ENCODE measurements at regions not wholly inside any gene's neighbourhood (a gene's known extent, or its start where the extent isn't known, plus 50 kb on each side); places are given as distances from the start of the nearest gene placed in this dataset.

DNA sequence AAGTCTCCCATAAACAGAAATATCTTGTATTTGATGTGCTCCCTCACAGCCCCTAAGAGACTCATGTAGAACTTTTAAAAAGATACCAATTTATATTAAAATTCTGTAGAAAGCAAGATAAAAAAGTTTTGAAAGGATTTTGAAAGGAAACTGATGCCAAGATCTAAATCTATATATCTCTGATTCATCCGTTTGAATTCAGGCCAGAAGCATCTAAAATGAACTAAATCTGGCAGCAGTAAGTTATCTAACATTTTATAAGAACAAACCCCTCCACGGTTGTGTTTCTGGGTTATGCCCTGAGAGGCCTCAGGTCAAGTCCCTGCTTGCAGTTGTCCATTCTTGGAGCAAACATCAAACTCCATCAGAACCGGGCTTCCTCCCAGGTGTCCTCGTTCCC lies 165.8 kb downstream of the FBXO15 start:
- Mint-ChIP-seq H3K36me3 (ENCODE audit: low read depth) (no peaks in the 10 kb centered on the region), H3K4me3 (no peak overlapping the region), H3K27me3 (peaks cover 14% of the 10 kb centered on the region), H3K9me3 (no peaks in the 10 kb centered on the region), H3K4me1 (ENCODE audit: low read depth) (no peaks in the 10 kb centered on the region), H3K27ac (no peak overlapping the region)
- DNase-seq = no peak

DNA sequence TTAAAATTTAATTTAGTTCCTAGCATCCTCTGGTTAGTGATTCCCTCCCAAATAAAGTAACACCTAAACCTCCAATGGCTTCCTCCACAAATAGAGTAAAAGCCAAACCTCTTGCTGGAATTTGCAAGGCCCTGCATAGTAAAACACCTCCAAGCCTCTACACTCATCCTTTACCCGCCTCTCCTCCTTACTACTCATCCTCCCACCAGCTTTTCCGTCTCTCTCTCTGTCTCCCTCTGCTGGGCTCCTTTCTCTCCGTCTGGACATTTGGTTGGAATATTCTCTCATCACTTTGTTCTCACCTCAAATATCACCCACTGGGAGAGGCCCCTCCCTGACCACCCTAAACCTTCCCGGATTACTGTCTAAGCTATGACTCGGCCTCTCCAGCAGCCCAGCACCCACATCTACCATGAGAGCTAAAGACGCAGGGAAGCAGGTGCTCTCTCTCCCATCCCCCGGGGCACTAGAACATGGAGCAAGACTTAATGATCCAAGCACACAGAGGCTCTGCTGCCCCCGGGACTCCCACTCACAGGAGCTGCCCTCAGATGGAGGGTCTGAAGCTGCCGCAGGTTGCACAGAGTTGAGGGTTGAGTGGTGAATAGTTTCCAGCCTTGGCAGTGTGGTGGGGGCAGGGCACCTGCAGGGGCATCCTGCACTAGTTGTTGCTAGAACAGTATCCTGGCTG lies 167.2 kb downstream of the FBXO15 start:
- H3K4me1 Mint-ChIP-seq (ENCODE audit: low read depth) = peaks cover 2% of the 10 kb centered on the region
- no peak overlapping the region for H3K4me3 Mint-ChIP-seq
- no peak overlapping the region for H3K27ac Mint-ChIP-seq
- no peaks in the 10 kb centered on the region for H3K36me3 Mint-ChIP-seq (ENCODE audit: low read depth)
- DNase-seq = no peak
- H3K27me3 Mint-ChIP-seq = peaks cover 14% of the 10 kb centered on the region
- H3K9me3 Mint-ChIP-seq = no peaks in the 10 kb centered on the region

DNA sequence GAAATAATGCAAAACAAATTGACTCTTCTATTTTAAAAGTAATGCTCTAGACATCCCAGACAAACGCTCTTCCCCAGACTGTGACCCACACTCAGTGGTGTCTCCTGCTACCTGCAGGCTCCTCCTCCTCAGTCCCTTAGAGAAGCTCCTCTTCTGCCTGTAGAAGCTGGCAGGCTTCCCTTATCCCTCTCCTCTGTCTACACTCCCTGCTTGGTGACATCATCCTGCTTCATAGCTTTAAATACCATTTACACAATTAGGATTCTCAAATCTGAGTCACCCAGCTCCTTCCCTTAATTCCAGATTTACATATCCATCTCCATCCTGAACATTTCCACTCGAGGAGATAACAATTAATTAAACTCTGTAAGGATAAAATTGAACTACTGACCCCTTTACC lies 167.9 kb downstream of the FBXO15 start:
- DNase-seq = no peak
- H3K27ac Mint-ChIP-seq = no peak overlapping the region
- H3K4me3 Mint-ChIP-seq = no peak overlapping the region
- peaks cover 8% of the 10 kb centered on the region for H3K4me1 Mint-ChIP-seq (ENCODE audit: low read depth)
- H3K27me3 Mint-ChIP-seq = peaks cover 14% of the 10 kb centered on the region
- no peaks in the 10 kb centered on the region for H3K9me3 Mint-ChIP-seq
- no peaks in the 10 kb centered on the region for H3K36me3 Mint-ChIP-seq (ENCODE audit: low read depth)

GRCh38 chr18:73976433-73976832 lies 171.2 kb downstream of the FBXO15 start:
- H3K4me1 Mint-ChIP-seq (ENCODE audit: low read depth) = peaks cover 8% of the 10 kb centered on the region
- no peak for DNase-seq
- H3K36me3 Mint-ChIP-seq (ENCODE audit: low read depth) = no peaks in the 10 kb centered on the region
- no peak overlapping the region for H3K4me3 Mint-ChIP-seq
- H3K27ac Mint-ChIP-seq = no peak overlapping the region
- peaks cover 21% of the 10 kb centered on the region for H3K27me3 Mint-ChIP-seq
- H3K9me3 Mint-ChIP-seq = no peaks in the 10 kb centered on the region

GRCh38 chr18:73975266-73975665 lies 172.4 kb downstream of the FBXO15 start:
- Mint-ChIP-seq H3K36me3 (ENCODE audit: low read depth) (no peaks in the 10 kb centered on the region), H3K9me3 (no peaks in the 10 kb centered on the region), H3K4me1 (ENCODE audit: low read depth) (peaks cover 8% of the 10 kb centered on the region), H3K4me3 (no peak overlapping the region), H3K27me3 (peaks cover 18% of the 10 kb centered on the region), H3K27ac (no peak overlapping the region)
- no peak for DNase-seq

- Mint-ChIP-seq H3K4me3 (no peak overlapping the region), H3K36me3 (ENCODE audit: low read depth) (no peaks in the 10 kb centered on the region), H3K9me3 (no peaks in the 10 kb centered on the region), H3K27ac (no peak overlapping the region), H3K27me3 (peaks cover 12% of the 10 kb centered on the region), H3K4me1 (ENCODE audit: low read depth) (peaks cover 8% of the 10 kb centered on the region)
- DNase-seq = no peak
Measured at GRCh38 chr18:73973972-73974371, 173.7 kb downstream of the FBXO15 start.

GRCh38 chr18:73966954-73967353 lies 180.7 kb downstream of the FBXO15 start:
- Mint-ChIP-seq H3K36me3 (ENCODE audit: low read depth) (no peaks in the 10 kb centered on the region), H3K4me3 (no peak overlapping the region), H3K4me1 (ENCODE audit: low read depth) (no peaks in the 10 kb centered on the region), H3K27me3 (peaks cover 4% of the 10 kb centered on the region), H3K27ac (no peak overlapping the region), H3K9me3 (no peaks in the 10 kb centered on the region)
- no peak for DNase-seq

- Mint-ChIP-seq H3K9me3 (no peaks in the 10 kb centered on the region), H3K27me3 (peaks cover 17% of the 10 kb centered on the region), H3K36me3 (ENCODE audit: low read depth) (no peaks in the 10 kb centered on the region), H3K4me3 (no peak overlapping the region), H3K4me1 (ENCODE audit: low read depth) (no peaks in the 10 kb centered on the region), H3K27ac (no peak overlapping the region)
- DNase-seq = no peak
Measured at GRCh38 chr18:73962256-73962655, 185.4 kb downstream of the FBXO15 start.

GRCh38 chr18:73961804-73962203 lies 185.8 kb downstream of the FBXO15 start:
- Mint-ChIP-seq H3K36me3 (ENCODE audit: low read depth) (no peaks in the 10 kb centered on the region), H3K27me3 (peaks cover 15% of the 10 kb centered on the region), H3K4me1 (ENCODE audit: low read depth) (no peaks in the 10 kb centered on the region), H3K27ac (no peak overlapping the region), H3K4me3 (no peak overlapping the region), H3K9me3 (no peaks in the 10 kb centered on the region)
- no peak for DNase-seq

DNA sequence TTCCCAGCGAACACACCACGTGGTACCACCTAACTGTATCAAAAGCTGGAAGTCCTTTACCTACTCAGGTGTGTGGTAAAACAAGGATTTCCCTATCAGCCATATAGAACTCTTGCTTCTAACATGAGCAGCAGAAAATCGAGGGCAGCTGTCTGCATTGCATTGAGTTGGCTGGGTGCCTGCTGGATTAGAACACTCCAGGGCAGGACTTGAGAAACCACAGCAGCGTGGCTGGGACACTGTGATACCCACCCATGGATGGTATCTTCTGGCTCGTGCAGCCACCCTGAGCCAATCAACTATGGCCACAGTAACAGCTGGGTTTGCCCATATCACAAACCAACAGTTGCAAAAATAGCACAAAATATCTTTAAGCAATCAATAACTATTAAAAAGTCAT lies 188.3 kb downstream of the FBXO15 start:
- Mint-ChIP-seq H3K9me3 (no peaks in the 10 kb centered on the region), H3K4me3 (no peak overlapping the region), H3K4me1 (ENCODE audit: low read depth) (no peaks in the 10 kb centered on the region), H3K36me3 (ENCODE audit: low read depth) (no peaks in the 10 kb centered on the region), H3K27ac (no peak overlapping the region), H3K27me3 (peaks cover 23% of the 10 kb centered on the region)
- DNase-seq = no peak

DNA sequence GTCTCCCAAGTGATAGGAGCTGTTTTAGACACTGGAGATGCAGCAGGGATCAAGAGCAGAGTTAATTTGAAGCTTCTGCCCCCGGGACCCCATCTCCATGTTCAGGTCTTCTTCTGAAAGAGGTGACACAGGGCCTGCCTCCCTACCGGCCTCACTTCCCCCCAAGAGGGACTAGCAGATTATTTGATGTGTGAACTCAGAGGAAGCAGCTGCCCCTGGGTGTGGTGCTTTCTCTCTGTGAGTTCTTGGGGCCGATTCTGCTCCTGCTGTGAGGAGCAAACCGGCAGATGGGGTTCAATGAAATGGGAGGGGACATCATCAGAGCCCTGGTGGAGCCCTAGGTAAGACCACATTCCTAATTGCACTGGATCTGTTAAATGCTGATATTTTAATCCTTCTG lies 193.4 kb downstream of the FBXO15 start:
- Mint-ChIP-seq H3K4me3 (no peak overlapping the region), H3K4me1 (ENCODE audit: low read depth) (peaks cover 1% of the 10 kb centered on the region), H3K9me3 (no peaks in the 10 kb centered on the region), H3K27ac (no peak overlapping the region), H3K36me3 (ENCODE audit: low read depth) (no peaks in the 10 kb centered on the region), H3K27me3 (peaks cover 14% of the 10 kb centered on the region)
- no peak for DNase-seq

DNA sequence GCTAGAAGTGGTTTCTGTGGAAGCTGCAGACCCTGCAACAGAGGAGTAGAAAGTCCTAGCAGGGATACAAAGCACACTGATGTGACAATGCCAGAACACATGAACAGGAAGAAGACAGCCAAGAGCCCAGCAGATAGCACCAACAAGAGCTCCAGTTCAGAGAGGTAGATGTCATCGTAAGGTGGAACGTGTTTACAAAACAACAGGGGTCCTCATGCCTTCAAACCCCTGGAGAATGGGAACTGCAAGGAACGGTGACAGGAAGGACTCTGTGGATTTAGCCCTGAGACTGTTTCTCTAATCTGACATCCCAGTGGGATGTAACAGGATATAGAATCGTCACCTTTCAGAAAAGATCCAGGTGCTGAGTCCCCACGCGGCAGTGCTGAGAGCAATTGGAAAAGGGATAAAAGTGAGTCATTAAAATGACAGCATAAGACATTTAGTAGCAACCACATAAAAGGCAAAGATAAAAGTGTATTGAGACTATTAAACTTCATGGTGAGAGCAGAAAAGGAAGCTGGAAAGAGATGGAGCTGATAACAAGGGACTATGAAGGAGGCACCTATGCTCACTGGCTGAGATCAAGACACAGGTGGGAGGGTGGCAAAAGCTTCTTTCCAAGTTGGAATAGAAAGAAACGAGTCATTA lies 195.2 kb downstream of the FBXO15 start:
- Mint-ChIP-seq H3K27ac (no peak overlapping the region), H3K27me3 (peaks cover 8% of the 10 kb centered on the region), H3K4me1 (ENCODE audit: low read depth) (peaks cover 1% of the 10 kb centered on the region), H3K36me3 (ENCODE audit: low read depth) (no peaks in the 10 kb centered on the region), H3K9me3 (no peaks in the 10 kb centered on the region), H3K4me3 (no peak overlapping the region)
- DNase-seq = no peak

DNA sequence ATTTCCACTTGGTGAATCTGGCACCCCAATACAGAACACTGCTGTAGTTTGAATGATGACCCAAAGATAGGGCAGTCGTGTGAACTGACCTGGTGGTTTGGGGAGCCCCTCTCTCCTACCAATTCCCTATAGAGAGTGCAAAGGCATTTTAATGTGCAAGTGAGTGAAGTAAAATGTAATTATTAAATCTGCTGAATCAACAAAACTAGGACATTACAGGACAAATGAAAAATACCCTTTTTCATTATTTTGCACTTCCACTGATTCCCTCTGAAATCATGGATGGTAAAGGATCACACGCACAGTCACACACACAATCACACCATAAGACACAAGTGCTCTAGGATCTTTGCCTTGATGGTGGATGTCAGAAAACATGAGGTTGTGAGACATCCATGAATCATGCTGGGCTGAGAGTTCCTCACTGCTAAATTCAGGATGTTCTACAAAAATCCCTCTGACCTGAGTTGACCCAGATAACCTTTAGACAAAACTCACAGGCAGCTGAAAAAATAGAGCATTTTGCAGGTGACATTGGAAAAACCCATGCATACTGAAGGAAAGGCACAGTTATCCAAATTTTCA lies 197.4 kb downstream of the FBXO15 start:
- H3K36me3 Mint-ChIP-seq (ENCODE audit: low read depth) = no peaks in the 10 kb centered on the region
- DNase-seq = no peak

GRCh38 chr18:73948497-73948896 lies 199.1 kb downstream of the FBXO15 start:
- Mint-ChIP-seq H3K27me3 (no peaks in the 10 kb centered on the region), H3K27ac (no peak overlapping the region), H3K36me3 (ENCODE audit: low read depth) (no peaks in the 10 kb centered on the region), H3K4me1 (ENCODE audit: low read depth) (peaks cover 1% of the 10 kb centered on the region), H3K9me3 (no peaks in the 10 kb centered on the region), H3K4me3 (no peak overlapping the region)
- no peak for DNase-seq

More for the DNA sequence above, 197.4 kb downstream of the FBXO15 start:
- Mint-ChIP-seq H3K4me1 (ENCODE audit: low read depth) (peaks cover 1% of the 10 kb centered on the region), H3K4me3 (no peak overlapping the region), H3K9me3 (no peaks in the 10 kb centered on the region), H3K27ac (no peak overlapping the region), H3K27me3 (peaks cover 4% of the 10 kb centered on the region)

- no peaks in the 10 kb centered on the region for H3K36me3 Mint-ChIP-seq (ENCODE audit: low read depth)
- no peak overlapping the region for H3K27ac Mint-ChIP-seq
- peaks cover 1% of the 10 kb centered on the region for H3K4me1 Mint-ChIP-seq (ENCODE audit: low read depth)
- H3K4me3 Mint-ChIP-seq = no peak overlapping the region
- H3K27me3 Mint-ChIP-seq = no peaks in the 10 kb centered on the region
- H3K9me3 Mint-ChIP-seq = no peaks in the 10 kb centered on the region
- no peak for DNase-seq
Measured at GRCh38 chr18:73948084-73948483, 199.6 kb downstream of the FBXO15 start.

Data from activated T-cell treated with anti-CD3 and anti-CD28 coated beads, Interleukin-2, amount 50 U/mL, for 24 hours (primary cell).